ENCODE measurements at regions not wholly inside any gene's neighbourhood (a gene's known extent, or its start where the extent isn't known, plus 50 kb on each side); places are given as distances from the start of the nearest gene placed in this dataset.

DNA sequence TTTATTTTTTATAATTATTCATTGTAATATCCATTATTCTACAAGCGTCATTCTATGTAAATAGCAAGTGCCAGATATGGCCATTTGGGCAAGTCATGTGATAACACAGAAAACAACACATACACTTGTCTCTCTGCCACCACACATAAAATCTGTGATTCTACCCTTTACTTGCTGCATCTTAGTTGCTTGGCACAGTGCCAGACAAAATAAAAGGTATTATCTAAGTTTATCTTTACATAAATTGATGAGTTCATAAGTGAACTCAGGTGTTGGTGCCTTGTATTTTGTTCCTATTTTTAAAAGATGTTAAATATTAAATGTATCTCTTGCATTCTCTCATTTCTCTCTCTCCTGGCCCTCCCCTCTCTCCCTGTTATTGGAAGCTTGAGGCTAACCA, 1458.7 kb downstream of the CDH11 start:
- ATAC-seq: no peak
- in situ Hi-C loops (cut with MboI) (no loop called here), intact Hi-C loops (cut with micrococcal nuclease; ENCODE audit: unreplicated experiment) (no loop called here)
- Histone ChIP-seq H3K27me3 (replicated peaks in 1 of 2; ENCODE audit: control insufficient read depth in 2 of 2, insufficient read depth in 2 of 2, low read length in 1 of 2) (no peaks in the 10 kb centered on the region), H2AFZ (ENCODE audit: control insufficient read depth, low read depth, low read length) (no peak overlapping the region), H3K79me2 (ENCODE audit: control insufficient read depth, insufficient read depth, low read length) (no peaks in the 10 kb centered on the region), H3K36me3 (ENCODE audit: control insufficient read depth in 2 of 2, insufficient read depth in 2 of 2, low read length in 1 of 2) (no peaks in the 10 kb centered on the region), H3K4me2 (ENCODE audit: control insufficient read depth, insufficient read depth) (no peak overlapping the region), H3K27ac (ENCODE audit: control insufficient read depth, insufficient read depth) (no peak overlapping the region), H4K20me1 (ENCODE audit: control insufficient read depth, insufficient read depth) (no peaks in the 10 kb centered on the region), H3K4me1 (ENCODE audit: control insufficient read depth, insufficient read depth, low read length) (no peaks in the 10 kb centered on the region), H3K9ac (ENCODE audit: control insufficient read depth, insufficient read depth, low read length) (no peak overlapping the region), H3K4me3 (no peak overlapping the region), H3K9me3 (replicated peaks; ENCODE audit: control insufficient read depth, insufficient read depth, low read length) (no peaks in the 10 kb centered on the region)
- FAIRE-seq: no peak
- ChIA-PET RAD21 (ENCODE audit: unreplicated experiment) (no interaction called here), SMC1A (ENCODE audit: uncharacterized antibody, unreplicated experiment) (no interaction called here), POLR2A (no interaction called here), CTCF (no interaction called here)
- WGBS (ENCODE audit: insufficient coverage, insufficient replicate concordance, low lambda C conversion rate, missing lambda C conversion rate): 0% methylated on average over 1 of the region's 1 CpG
- BruUV-seq (replicated peaks): no TSS peak
- DNase-seq (ENCODE audit: low read depth, low spot score): no peak
- no peak for TF ChIP-seq PAX5 (IDR thresholded peaks at IDR 0.05; ENCODE audit: borderline replicate concordance, low read depth, low read length)
- TF ChIP-seq, protein P1, sequence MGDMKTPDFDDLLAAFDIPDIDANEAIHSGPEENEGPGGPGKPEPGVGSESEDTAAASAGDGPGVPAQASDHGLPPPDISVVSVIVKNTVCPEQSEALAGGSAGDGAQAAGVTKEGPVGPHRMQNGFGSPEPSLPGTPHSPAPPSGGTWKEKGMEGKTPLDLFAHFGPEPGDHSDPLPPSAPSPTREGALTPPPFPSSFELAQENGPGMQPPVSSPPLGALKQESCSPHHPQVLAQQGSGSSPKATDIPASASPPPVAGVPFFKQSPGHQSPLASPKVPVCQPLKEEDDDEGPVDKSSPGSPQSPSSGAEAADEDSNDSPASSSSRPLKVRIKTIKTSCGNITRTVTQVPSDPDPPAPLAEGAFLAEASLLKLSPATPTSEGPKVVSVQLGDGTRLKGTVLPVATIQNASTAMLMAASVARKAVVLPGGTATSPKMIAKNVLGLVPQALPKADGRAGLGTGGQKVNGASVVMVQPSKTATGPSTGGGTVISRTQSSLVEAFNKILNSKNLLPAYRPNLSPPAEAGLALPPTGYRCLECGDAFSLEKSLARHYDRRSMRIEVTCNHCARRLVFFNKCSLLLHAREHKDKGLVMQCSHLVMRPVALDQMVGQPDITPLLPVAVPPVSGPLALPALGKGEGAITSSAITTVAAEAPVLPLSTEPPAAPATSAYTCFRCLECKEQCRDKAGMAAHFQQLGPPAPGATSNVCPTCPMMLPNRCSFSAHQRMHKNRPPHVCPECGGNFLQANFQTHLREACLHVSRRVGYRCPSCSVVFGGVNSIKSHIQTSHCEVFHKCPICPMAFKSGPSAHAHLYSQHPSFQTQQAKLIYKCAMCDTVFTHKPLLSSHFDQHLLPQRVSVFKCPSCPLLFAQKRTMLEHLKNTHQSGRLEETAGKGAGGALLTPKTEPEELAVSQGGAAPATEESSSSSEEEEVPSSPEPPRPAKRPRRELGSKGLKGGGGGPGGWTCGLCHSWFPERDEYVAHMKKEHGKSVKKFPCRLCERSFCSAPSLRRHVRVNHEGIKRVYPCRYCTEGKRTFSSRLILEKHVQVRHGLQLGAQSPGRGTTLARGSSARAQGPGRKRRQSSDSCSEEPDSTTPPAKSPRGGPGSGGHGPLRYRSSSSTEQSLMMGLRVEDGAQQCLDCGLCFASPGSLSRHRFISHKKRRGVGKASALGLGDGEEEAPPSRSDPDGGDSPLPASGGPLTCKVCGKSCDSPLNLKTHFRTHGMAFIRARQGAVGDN (IDR thresholded peaks at IDR 0.05): no peak
- no peak for TF ChIP-seq SMC3 (IDR thresholded peaks at IDR 0.05; ENCODE audit: borderline replicate concordance, low read length)
- TF ChIP-seq, protein P2, sequence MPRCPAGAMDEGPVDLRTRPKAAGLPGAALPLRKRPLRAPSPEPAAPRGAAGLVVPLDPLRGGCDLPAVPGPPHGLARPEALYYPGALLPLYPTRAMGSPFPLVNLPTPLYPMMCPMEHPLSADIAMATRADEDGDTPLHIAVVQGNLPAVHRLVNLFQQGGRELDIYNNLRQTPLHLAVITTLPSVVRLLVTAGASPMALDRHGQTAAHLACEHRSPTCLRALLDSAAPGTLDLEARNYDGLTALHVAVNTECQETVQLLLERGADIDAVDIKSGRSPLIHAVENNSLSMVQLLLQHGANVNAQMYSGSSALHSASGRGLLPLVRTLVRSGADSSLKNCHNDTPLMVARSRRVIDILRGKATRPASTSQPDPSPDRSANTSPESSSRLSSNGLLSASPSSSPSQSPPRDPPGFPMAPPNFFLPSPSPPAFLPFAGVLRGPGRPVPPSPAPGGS (IDR thresholded peaks at IDR 0.05; ENCODE audit: borderline replicate concordance, insufficient read depth, low read depth, low read length, poor library complexity, severe bottlenecking): no peak
- TF ChIP-seq RCOR1 (conservative IDR thresholded peaks at IDR 0.05; ENCODE audit: low read depth, low read length): no peak
- no peak for TF ChIP-seq BHLHE40 (IDR thresholded peaks at IDR 0.05; ENCODE audit: borderline replicate concordance in 1 of 2, low read depth in 2 of 2, low read length in 1 of 2)
- no peak for TF ChIP-seq BCL11A (IDR thresholded peaks at IDR 0.05; ENCODE audit: low read depth, low read length)
- TF ChIP-seq HDAC6 (IDR thresholded peaks at IDR 0.05; ENCODE audit: unreplicated experiment): no peak
- TF ChIP-seq GABPA (IDR thresholded peaks at IDR 0.05; ENCODE audit: low read depth): no peak
- TF ChIP-seq, protein P3, sequence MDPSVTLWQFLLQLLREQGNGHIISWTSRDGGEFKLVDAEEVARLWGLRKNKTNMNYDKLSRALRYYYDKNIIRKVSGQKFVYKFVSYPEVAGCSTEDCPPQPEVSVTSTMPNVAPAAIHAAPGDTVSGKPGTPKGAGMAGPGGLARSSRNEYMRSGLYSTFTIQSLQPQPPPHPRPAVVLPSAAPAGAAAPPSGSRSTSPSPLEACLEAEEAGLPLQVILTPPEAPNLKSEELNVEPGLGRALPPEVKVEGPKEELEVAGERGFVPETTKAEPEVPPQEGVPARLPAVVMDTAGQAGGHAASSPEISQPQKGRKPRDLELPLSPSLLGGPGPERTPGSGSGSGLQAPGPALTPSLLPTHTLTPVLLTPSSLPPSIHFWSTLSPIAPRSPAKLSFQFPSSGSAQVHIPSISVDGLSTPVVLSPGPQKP (IDR thresholded peaks at IDR 0.05; ENCODE audit: low read depth, low read length): no peak
- no peak for TF ChIP-seq BMI1 (IDR thresholded peaks at IDR 0.05; ENCODE audit: borderline replicate concordance)
- no peak for TF ChIP-seq SP1 (IDR thresholded peaks at IDR 0.05; ENCODE audit: low read depth, low read length)
- TF ChIP-seq RUNX3 (IDR thresholded peaks at IDR 0.05; ENCODE audit: low read length): no peak
- TF ChIP-seq, protein P4, sequence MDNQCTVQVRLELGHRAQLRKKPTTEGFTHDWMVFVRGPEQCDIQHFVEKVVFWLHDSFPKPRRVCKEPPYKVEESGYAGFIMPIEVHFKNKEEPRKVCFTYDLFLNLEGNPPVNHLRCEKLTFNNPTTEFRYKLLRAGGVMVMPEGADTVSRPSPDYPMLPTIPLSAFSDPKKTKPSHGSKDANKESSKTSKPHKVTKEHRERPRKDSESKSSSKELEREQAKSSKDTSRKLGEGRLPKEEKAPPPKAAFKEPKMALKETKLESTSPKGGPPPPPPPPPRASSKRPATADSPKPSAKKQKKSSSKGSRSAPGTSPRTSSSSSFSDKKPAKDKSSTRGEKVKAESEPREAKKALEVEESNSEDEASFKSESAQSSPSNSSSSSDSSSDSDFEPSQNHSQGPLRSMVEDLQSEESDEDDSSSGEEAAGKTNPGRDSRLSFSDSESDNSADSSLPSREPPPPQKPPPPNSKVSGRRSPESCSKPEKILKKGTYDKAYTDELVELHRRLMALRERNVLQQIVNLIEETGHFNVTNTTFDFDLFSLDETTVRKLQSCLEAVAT (IDR thresholded peaks at IDR 0.05): no peak
- TF ChIP-seq ZNF207 (IDR thresholded peaks at IDR 0.05; ENCODE audit: borderline replicate concordance): no peak
